ENCODE measurements at regions not wholly inside any gene's neighbourhood (a gene's known extent, or its start where the extent isn't known, plus 50 kb on each side); places are given as distances from the start of the nearest gene placed in this dataset.

DNA sequence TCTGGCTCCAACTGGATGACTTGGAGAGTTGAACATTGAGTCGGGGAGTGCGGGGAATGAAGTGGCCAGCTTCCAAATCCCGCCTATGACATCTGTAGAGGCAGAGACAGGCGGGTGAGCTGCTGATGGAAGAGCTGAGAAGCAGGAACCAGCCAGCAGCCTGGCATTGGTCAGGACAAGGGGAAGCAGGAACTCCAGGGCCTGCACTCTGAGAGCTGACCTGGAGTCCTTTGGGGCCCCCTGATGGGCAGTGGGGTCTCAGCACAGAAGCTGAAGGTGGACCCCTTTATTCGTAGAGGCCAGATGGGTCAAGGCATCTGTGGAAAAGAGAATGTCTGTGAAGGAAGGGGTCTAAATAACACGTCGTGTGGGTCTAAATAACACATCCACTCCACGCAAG is 57.0 kb downstream of the SEC61G start:
- no peak for TF ChIP-seq EZH2 (IDR thresholded peaks at IDR 0.05; ENCODE audit: borderline replicate concordance, insufficient read depth, low read depth, low read length, poor library complexity, severe bottlenecking)
- TF ChIP-seq, protein P1, sequence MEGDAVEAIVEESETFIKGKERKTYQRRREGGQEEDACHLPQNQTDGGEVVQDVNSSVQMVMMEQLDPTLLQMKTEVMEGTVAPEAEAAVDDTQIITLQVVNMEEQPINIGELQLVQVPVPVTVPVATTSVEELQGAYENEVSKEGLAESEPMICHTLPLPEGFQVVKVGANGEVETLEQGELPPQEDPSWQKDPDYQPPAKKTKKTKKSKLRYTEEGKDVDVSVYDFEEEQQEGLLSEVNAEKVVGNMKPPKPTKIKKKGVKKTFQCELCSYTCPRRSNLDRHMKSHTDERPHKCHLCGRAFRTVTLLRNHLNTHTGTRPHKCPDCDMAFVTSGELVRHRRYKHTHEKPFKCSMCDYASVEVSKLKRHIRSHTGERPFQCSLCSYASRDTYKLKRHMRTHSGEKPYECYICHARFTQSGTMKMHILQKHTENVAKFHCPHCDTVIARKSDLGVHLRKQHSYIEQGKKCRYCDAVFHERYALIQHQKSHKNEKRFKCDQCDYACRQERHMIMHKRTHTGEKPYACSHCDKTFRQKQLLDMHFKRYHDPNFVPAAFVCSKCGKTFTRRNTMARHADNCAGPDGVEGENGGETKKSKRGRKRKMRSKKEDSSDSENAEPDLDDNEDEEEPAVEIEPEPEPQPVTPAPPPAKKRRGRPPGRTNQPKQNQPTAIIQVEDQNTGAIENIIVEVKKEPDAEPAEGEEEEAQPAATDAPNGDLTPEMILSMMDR (IDR thresholded peaks at IDR 0.05) = no peak
